HG02571 (cell line): ENCODE measurements at regions not wholly inside any gene's neighbourhood (a gene's known extent, or its start where the extent isn't known, plus 50 kb on each side); places are given as distances from the start of the nearest gene placed in this dataset.

ENCODE experiments used
- ATAC-seq: cut with Tn5 transposase; IDR thresholded peaks from one replicate; pipeline ENCODE4 v1.9.1; 2021; ENCODE audit warnings: mild to moderate bottlenecking, moderate library complexity; ENCODE audit not compliant: unreplicated experiment

DNA sequence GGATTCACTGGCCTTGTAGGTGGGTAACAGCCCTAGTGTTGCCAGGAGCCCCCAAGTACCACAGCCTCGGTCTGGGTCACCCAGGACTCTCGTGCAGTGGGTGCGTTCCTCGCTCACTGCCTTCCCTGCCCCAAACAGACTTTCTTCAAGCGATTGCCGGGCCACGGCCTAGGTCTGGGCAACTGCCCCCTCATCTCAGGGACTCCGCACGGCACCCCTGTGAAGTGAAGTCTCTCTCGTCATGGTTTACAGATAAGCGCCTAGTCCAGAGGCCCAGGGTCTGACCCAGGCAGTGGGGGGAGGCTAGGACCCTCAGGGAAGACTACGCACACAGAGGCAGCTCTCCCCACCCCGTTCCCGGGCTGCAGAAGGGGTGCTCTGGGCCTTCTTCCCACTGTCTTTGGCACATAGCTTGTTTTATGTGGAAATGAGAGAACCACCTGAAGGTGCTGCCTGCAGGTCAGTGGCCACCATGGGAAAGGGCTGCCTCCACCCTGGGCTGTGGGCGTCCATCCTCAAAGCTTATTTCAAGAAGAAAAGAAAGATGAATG, 220.8 kb downstream of the ERMARD start:
- no peak for ATAC-seq

DNA sequence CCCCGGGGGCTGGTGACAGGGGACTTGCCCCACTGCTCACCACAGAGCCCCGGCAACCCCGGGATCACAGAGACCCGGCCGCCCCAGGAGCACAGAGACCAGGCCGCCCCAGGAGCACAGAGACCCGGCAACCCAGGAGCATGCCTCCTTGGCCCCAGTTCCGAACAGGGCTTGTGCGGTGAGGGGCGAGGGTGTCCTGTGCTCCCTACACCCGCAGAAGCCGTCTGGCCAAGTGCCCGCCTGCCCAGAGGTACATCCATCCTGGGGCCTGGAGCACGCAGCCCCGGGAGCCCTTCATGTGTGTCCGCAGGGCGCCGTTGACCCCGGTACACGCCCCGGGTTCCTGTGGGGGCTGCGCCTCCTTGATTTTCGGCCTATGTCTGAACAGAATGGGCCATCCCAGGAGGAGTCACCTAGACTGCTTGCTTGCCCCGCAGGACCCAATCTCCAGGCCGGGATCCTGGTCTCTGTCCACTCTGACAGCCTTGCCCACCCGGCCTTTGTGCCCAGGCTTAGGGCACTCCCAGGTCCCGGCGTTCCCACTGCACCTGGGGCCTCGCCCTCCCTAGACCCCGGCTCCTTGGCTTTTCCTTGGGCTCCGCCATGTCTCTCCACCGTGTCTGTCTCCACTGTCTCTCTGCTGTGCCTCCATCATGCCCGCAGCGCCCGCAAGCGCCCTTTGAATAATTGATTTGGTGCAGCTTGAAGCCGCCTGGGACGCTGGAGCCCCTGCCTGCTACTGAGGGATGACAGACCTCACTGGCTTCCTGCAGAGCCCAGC, 219.8 kb downstream of the ERMARD start:
- ATAC-seq: no peak

GRCh38 chr6:169970306-169970988, 219.0 kb downstream of the ERMARD start:
- no peak for ATAC-seq

DNA sequence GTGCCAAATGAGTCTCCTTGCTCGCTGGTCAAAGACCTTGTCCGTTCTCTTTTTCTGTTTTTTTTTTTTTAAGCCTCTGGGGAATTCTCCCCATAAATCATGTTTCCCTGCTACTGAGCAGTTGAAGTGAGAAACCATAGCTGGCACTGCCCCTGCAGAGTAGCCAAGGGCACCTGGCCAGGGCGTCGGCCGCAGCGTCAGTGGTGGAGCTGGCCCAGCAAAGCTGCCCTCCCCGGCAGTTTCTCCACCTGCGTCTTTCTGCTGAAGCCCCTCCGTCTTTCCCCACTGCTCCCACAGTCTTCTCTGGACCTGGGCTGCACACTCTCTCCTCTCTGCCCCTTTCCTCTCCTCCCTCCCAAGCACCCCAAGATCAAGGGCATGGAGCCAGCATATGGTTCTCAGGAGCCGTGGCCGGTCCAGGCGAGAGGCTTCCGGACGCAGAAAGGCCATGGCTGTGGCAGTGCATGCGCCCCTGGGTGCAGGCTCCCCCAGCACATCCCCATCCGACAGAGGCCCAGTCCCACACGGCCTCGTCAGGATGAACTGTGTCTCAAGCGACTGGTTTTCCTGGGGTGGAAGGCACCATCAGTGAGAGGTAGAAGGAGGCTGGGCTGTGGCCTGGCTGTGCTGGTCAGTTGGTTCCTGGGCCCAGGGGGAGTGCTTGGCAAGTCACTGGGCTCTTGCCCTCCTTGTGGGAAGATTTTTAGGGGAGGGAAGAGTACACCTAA, 218.1 kb downstream of the ERMARD start:
- ATAC-seq: no peak

- no peak for ATAC-seq
Observed at GRCh38 chr6:169968541-169969270, 217.3 kb downstream of the ERMARD start.

DNA sequence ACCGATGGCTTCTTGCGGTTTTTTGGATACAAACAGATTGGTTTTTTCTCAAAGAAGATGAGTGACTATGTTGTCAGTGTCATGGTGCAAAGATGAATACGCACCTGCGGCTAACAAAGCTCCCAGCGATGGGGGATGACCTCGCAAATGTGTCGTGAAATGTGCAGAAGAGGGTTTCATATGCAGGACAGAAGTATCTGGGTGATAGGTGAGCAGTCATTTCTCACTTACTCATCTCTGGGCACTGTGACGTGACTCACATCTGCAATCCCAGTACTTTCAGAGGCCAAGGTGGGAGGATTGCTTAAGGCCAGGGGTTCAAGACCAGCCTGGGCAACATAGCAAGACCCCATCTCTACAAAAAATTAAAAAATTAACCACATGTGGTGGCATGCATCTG, 216.3 kb downstream of the ERMARD start:
- no peak for ATAC-seq

DNA sequence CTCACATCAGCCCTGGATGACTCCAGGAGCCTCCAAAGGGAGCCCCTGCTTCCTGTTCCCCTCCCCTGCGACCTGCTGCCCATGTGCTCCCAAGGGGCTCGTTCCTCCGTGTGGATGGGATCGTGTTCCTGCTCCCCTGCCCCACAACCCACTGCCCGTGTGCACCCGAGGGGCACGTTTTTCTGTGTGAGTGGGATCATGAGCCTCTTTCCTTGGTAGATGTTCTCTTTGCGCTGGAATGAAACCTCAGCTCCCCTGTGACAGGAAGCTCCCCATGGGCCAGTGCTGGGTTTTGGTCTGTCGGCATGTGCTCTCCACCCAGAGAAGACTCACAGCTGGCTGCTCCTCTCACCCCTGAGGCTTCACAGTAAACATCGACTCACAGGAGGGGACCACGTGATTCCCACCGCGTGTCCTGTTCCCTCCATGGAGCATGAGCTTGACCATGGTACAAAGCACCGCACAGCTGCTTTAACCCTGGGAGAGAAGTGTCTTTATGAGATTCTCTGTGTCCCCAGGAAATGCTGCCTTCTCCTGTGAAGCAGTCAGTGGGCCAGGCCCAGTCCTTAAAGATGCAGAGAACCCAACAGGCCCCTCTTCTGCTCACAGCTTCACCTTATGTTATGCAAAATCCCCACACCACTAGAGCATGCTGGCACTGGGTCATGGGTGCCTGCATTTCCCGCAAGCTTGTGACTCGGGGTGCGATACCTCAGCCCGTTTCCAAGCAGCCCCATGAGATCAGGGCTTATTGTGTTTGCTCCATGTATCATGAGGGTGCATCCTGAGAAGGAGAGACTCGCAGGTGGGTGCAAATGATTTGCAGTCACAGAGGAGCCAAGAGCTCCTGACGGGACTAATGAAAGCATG, 215.1 kb downstream of the ERMARD start:
- no peak for ATAC-seq

DNA sequence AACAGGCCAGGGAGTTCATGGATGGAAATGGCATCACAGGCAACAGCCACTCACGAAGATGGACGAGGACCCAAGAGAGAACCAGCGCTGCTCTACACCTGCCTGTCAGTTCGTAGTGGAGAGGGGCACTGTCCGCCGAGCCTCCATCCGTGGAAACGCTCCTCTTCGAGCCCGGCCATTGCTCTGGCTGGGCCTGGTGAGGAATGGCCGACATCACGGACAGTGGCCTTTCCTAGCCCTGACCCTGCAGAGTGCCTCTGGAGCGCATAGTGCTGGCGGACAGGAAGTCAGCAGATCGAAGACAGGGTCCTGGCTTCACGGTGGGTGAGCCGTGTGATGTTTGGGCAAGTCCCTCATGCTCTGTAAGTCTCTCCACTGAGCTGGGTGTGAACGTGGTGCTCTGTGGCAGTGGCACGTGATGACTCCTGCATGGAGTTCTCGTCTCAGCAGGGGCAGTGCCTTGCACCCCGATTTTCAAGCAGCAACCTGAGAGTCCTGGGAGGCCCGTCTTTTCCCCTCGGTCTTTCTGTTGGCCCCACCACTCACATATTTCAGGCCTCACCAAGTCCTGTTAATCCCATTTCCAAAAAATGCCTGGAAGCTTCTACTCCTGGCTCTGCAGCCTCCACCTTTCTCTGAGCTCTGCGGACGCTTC, 214.4 kb downstream of the ERMARD start:
- no peak for ATAC-seq

- ATAC-seq: no peak
Observed at GRCh38 chr6:169965239-169965638, 213.8 kb downstream of the ERMARD start.

DNA sequence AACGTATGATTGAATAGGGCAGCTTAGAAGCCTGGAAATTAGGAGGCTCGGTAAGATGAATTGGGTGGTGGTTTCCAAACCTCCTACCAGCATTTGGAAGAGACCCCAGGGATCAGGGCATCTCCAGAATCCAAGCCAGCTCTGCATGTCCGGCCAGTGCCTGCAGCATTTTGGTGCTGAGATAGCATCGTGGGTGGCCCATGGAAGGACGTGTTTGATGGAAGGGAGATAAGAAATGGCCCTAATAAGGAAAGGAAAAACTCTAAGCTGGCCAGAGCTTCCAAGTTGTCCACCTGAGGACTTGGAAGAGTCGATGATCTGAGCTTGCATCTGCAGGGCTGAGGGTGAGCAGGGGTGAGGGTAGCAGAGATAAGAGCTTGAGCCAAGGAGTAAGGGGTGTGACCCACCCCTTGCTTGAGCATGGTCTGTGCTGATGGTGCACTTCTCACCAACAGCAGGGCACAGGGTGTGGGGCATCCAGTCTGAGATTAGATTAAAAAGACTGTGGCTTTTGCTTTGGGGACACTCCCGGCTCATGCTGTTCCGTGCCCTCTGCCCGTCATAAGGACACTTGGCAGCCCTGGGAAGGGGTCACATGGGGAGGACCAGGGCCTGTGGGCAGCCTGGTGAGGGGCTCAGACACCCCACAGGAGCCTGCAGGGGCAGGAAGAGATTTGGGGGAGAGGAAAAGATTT, 213.2 kb downstream of the ERMARD start:
- no peak for ATAC-seq

DNA sequence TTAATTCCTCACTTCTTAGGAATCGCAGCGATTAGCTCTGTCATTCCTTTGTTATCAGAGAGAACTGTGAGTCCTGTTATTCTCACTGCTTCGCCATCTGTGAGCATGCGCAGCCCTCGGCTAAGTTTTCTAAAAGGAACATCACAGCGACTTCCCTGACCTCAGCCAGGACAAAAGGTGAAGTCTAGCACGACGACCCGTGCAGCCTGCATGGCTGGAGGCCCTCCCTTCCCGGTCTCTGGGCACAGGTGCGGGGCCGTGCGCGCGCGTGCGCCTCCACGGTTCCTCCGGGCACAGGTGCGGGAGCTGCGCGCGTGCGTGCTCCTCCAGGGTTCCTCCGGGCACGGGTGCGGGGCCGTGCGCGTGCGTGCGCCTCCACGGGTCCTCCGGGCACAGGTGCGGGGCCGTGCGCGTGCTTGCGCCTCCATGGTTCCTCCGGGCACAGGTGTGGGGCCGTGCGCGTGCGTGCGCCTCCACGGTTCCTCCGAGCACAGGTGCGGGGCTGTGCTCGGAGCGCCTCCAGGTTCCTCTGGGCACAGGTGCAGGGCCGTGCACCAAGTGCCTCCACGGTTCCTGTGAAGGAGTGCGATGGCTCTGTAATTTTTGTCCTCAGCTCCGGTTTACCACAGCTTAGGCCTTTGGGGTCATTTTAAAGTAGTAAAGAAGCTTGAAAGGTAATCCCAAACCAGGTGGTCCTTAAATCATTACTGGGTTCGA, 212.3 kb downstream of the ERMARD start:
- no peak for ATAC-seq

DNA sequence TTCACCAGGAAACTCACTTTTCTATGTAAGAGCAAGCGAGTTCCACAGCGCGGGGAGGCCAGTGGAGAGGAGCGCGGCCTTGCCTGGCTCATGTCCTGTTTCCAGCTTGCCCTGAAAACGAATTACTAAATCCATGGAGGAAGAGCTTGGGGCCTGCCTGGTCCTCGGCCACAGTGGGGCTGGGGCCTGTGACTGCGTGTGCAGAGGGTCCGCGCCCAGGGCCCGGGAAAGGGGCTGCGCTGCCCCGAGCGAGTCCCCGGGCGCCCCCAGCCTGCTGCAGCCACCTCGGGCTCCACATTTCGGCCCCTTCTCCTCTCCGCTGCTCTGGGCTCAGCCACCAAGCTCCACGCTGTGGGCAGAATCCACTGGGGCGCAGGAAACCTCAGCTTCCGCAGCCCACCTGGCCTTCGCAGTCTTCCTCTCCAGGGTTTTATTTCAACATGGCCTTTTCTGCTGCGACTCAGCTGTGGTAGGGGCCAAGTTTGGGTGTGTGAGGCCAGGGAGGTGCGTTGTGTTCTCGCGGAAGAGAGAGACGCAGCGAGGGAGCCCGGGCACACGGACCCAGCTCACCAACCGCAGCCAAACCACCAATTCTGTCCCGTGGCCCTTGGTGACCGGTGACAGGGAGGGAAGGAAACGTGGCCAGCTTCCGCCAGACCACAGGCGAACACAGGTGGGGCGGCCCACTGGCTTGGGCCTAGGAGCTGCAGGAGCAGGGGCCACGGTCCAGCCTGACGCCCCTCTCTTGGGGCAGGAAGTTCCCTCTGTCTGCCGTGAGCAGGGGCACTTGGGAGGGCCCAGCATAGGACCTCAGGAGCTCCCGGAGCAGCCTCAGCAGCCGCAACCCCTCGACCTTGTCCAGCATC, 211.4 kb downstream of the ERMARD start:
- no peak for ATAC-seq

DNA sequence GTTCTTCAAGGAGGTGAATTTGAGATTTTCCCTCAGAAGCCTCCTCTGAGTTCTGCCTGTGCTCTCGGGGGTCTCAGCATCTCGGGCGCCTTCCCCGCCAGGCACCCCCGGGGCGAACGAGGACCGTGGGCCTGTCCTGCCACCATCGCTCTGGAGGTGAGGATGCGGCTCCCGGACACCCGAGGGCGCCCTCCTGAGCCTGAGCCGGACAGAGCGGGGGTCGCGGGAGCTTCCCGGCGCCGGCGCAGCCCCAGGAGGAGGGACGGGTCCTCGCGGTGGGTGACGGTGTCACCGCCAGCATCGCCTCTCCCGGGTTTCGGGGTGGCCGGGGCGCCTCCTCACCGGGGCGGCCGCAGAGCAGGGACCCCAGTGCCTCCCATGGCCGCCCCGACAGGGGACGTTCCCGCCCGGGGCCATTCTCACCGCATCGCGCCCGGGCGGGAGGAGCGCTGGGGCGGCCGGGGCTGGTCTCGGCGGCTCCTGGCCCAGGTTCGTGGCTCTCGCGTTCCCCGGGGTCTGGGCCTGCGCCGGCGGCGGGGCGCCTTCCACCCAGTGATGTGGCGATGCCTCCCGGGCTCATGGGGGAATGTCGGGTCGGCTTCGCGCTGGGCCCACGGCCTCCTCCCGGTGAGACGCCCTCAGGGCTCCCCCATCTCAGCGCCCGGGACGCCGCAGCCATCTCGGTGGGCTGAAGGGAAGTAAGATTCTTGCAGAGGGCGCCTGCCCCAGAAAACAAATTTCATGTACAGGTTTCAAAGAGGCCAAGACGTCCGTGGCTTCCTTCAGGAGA, 210.5 kb downstream of the ERMARD start:
- no peak for ATAC-seq

- no peak for ATAC-seq
Observed at GRCh38 chr6:169960886-169961611, 209.6 kb downstream of the ERMARD start.

DNA sequence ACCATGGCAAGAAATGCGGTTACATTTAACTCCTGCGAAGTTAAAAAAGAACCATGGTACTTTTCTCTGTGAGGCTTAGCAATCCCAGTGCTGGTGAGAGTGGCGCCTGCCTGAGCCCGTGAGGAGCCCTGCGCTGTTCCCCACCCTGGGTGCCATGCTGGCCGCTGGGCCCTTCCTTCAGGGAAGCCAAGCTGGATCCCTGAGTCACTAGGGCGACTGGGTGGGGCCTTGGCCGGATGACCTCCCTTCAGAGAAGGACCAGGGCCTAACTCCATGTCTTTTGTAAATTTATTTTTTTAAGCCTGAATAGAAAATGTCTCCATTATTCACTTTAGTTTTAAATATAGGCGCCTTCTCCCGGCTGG, 209.1 kb downstream of the ERMARD start:
- ATAC-seq: no peak

DNA sequence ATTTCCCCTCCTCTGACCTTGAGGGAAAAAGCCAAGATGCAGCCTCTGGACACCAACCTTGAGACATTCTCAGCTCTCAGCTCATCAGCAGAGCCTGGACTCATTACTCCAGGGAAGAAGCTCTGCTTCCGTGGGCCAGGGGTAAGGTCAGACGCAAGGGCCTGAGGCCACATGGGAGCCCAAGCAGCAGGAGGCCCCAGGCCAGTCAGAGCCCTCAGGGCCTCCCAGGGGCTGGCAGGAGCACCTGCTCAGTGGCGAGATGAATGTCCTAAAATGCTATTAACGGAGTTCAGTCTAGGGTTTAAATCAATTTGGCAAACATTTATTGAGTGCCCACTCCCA, 208.6 kb downstream of the ERMARD start:
- ATAC-seq: no peak
